GM12892 (cell line): ENCODE measurements at regions not wholly inside any gene's neighbourhood (a gene's known extent, or its start where the extent isn't known, plus 50 kb on each side); places are given as distances from the start of the nearest gene placed in this dataset.

Source experiments
- POLR2A ChIP-seq: IDR thresholded peaks from 2 replicates; pipeline ENCODE4 v1.6.1; 2011; ENCODE audit warnings: low read depth, low read length, control low read depth
- POLR2AphosphoS5 ChIP-seq: IDR thresholded peaks from 2 replicates; pipeline ENCODE4 v1.6.1; 2011; ENCODE audit warnings: low read depth, low read length, control low read depth
- TAF1 ChIP-seq: IDR thresholded peaks from 2 replicates; pipeline ENCODE4 v1.6.1; 2011; ENCODE audit warnings: low read depth, mild to moderate bottlenecking, control low read depth, low read length, borderline replicate concordance

GRCh38 chr12:94829552-94829951 lies 173.9 kb downstream of the NDUFA12 start:
- TF ChIP-seq POLR2AphosphoS5, result no peak
- TF ChIP-seq POLR2A, result no peak
- no peak for TF ChIP-seq TAF1
